ENCODE measurements at regions not wholly inside any gene's neighbourhood (a gene's known extent, or its start where the extent isn't known, plus 50 kb on each side); places are given as distances from the start of the nearest gene placed in this dataset.

- TF ChIP-seq, protein P1, sequence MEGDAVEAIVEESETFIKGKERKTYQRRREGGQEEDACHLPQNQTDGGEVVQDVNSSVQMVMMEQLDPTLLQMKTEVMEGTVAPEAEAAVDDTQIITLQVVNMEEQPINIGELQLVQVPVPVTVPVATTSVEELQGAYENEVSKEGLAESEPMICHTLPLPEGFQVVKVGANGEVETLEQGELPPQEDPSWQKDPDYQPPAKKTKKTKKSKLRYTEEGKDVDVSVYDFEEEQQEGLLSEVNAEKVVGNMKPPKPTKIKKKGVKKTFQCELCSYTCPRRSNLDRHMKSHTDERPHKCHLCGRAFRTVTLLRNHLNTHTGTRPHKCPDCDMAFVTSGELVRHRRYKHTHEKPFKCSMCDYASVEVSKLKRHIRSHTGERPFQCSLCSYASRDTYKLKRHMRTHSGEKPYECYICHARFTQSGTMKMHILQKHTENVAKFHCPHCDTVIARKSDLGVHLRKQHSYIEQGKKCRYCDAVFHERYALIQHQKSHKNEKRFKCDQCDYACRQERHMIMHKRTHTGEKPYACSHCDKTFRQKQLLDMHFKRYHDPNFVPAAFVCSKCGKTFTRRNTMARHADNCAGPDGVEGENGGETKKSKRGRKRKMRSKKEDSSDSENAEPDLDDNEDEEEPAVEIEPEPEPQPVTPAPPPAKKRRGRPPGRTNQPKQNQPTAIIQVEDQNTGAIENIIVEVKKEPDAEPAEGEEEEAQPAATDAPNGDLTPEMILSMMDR (IDR thresholded peaks at IDR 0.05), result no peak
- no peak for TF ChIP-seq POLR2A (IDR thresholded peaks at IDR 0.05)
Measured at GRCh38 chr1:194734970-194735369, 1548.6 kb upstream of the B3GALT2 start.

All from thyroid gland (tissue), 4 donors.